Gastrocnemius medialis (tissue), 4 donors: ENCODE measurements at regions not wholly inside any gene's neighbourhood (a gene's known extent, or its start where the extent isn't known, plus 50 kb on each side); places are given as distances from the start of the nearest gene placed in this dataset.

Source experiments
- ATAC-seq, 2 donors: fragments of 150-250 bp; one replicate each; pipeline ENCODE4 v1.9.1; 2016
- DNase-seq, 2 donors: peaks; one replicate each; pipeline ENCODE4 v3.0.0-alpha.2; 2019
- H3K27ac ChIP-seq, 4 donors: fragments of 200-600 bp; sonication (generic); 1 replicate in 1 of 4; 2 replicates in 3 of 4; pipeline ENCODE4 v1.5.1; 2016 to 2018; ENCODE audit warnings: mild to moderate bottlenecking in 2 of 4, moderate library complexity in 1 of 4
- H3K27me3 ChIP-seq, 3 donors: fragments of 200-600 bp; sonication (generic) in 2 of 3; 1 replicate in 1 of 3; 2 replicates in 2 of 3; pipeline versions ENCODE4 v1.5.1 to v1.6.0; 2016 to 2019; ENCODE audit warnings: mild to moderate bottlenecking in 1 of 3, moderate library complexity in 1 of 3
- H3K36me3 ChIP-seq, 2 donors: fragments of 200-600 bp; sonication (generic) in 1 of 2; one replicate each; pipeline ENCODE4 v1.5.1; 2017 to 2018
- H3K4me1 ChIP-seq, 2 donors: fragments of 200-600 bp; sonication (generic) in 1 of 2; one replicate each; pipeline ENCODE4 v1.5.1; 2016 to 2017; ENCODE audit warnings: mild to moderate bottlenecking in 2 of 2
- H3K4me3 ChIP-seq, 4 donors: fragments of 200-600 bp; sonication (generic) in 3 of 4; 1 replicate in 1 of 4; 2 replicates in 3 of 4; pipeline ENCODE4 v1.5.1; 2016 to 2019; ENCODE audit warnings: mild to moderate bottlenecking in 2 of 4
- H3K9me3 ChIP-seq, 3 donors: fragments of 200-600 bp; sonication (generic) in 2 of 3; 1 replicate in 1 of 3; 2 replicates in 2 of 3; pipeline ENCODE4 v1.5.1; 2016 to 2019
- POLR2A ChIP-seq, 2 donors: fragments of 450-650 bp; IDR thresholded peaks; one replicate each; pipeline ENCODE4 v1.6.1; 2017; ENCODE audit warnings: antibody characterized with exemption in 2 of 2, mild to moderate bottlenecking in 2 of 2, moderate library complexity in 2 of 2
- in situ Hi-C, 4 donors: fragments of 200-750 bp; cut with MboI; loops; one replicate each; pipeline versions ENCODE4 v1.15.0 to v1.8.0; 2017; ENCODE audit warnings: low sequenced_read_pairs in 4 of 4
- intact Hi-C: fragments of 100-400 bp; cut with DNase I; formaldehyde crosslinking; loops from one replicate; pipeline ENCODE4 v1.15.1; 2023; ENCODE audit warnings: low total_unique reads
- TF ChIP-seq, protein P1 (sequence below), 5 experiments: fragments of 450-650 bp in 3 of 5; fragments of 200-600 bp in 2 of 5; sonication (generic) in 2 of 5; IDR thresholded peaks in 4 of 5; conservative IDR thresholded peaks in 1 of 5; 1 replicate in 4 of 5; 2 replicates in 1 of 5; pipeline ENCODE4 v1.5.1; 2016 to 2019; ENCODE audit warnings: antibody characterized with exemption in 5 of 5, mild to moderate bottlenecking in 3 of 5, moderate library complexity in 3 of 5

DNA sequence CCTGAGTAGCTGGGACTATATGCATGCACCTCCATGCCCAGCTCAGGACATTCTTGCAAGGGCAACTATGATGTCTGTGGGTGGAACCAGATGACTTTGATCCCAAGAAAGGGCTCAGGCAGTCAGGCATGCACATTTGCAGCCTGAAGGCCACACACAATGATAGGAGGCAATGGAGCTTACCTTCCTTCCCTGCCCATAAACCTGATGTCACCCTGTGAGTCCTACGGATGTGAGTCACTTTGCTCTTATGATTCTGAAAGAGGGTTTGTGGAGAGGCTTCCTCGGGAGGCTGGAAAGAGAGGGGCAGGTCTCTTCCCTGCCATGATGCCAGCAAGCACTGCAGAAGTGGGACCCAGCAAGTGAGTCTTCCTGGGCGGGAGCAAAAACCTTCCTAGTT is 202.4 kb downstream of the LY86 start:
- in situ Hi-C loops (no loop called here), intact Hi-C loops (no loop called here)
- H3K9me3 ChIP-seq = no peaks in the 10 kb centered on the region
- no peaks in the 10 kb centered on the region for H3K27me3 ChIP-seq
- TF ChIP-seq, protein P1, sequence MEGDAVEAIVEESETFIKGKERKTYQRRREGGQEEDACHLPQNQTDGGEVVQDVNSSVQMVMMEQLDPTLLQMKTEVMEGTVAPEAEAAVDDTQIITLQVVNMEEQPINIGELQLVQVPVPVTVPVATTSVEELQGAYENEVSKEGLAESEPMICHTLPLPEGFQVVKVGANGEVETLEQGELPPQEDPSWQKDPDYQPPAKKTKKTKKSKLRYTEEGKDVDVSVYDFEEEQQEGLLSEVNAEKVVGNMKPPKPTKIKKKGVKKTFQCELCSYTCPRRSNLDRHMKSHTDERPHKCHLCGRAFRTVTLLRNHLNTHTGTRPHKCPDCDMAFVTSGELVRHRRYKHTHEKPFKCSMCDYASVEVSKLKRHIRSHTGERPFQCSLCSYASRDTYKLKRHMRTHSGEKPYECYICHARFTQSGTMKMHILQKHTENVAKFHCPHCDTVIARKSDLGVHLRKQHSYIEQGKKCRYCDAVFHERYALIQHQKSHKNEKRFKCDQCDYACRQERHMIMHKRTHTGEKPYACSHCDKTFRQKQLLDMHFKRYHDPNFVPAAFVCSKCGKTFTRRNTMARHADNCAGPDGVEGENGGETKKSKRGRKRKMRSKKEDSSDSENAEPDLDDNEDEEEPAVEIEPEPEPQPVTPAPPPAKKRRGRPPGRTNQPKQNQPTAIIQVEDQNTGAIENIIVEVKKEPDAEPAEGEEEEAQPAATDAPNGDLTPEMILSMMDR (IDR thresholded peaks at IDR 0.05 in 4 of 5, conservative IDR thresholded peaks at IDR 0.05 in 1 of 5) = no peak
- no peak for TF ChIP-seq POLR2A (IDR thresholded peaks at IDR 0.05)
- H3K27ac ChIP-seq = no peak overlapping the region
- ATAC-seq = no peak
- DNase-seq = no peak
- H3K4me1 ChIP-seq = no peaks in the 10 kb centered on the region
- no peak overlapping the region for H3K4me3 ChIP-seq
- no peaks in the 10 kb centered on the region for H3K36me3 ChIP-seq

DNA sequence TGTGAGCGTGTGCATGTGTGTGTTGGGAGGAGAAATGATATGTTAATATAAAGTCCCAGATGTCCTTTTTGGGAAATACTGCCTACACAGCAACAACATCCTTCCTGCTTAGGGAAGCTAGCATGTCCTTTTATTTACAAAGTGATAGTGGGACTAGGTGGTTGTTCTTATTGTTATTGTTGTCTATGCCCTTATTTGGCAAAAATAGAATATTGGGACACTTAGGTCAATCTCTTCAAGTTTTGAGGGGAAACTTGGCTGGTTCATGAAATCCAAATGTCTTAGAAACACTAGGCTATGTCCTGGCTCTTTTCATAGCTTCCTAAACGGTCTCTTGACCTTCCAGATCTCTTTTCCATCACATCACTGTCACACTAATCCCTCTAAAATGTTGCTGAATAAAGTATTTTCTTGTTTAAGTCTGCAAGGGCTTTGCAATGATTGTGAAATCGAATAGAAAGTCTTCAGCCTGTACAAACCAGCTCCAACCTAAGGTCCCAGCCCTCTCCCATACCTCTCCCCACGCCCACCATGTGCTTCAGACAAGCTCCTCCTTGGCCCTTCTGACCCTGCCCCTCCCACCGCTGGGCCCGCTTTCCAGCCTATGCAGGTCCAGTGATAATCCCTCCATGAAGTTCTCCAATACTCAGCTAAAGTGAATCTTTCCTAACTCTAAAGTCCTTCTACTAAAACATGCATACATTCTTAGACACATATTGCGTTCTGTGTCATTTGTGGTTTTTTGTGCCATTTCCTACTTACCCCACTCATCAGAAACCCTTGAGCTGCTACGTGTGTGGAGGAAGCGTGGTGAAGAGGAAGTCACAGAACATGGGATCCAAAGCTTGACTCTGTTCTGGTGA is 205.1 kb downstream of the LY86 start:
- no peak for TF ChIP-seq POLR2A (IDR thresholded peaks at IDR 0.05)
- TF ChIP-seq, protein P1 (IDR thresholded peaks at IDR 0.05 in 4 of 5, conservative IDR thresholded peaks at IDR 0.05 in 1 of 5) = no peak
- DNase-seq = no peak
- no peaks in the 10 kb centered on the region for H3K36me3 ChIP-seq
- H3K9me3 ChIP-seq = no peaks in the 10 kb centered on the region
- H3K4me1 ChIP-seq = no peaks in the 10 kb centered on the region
- ATAC-seq = no peak
- H3K4me3 ChIP-seq = no peak overlapping the region
- no peak overlapping the region for H3K27ac ChIP-seq
- no peaks in the 10 kb centered on the region for H3K27me3 ChIP-seq
- intact Hi-C loops = no loop called here
- in situ Hi-C loops = no loop called here

DNA sequence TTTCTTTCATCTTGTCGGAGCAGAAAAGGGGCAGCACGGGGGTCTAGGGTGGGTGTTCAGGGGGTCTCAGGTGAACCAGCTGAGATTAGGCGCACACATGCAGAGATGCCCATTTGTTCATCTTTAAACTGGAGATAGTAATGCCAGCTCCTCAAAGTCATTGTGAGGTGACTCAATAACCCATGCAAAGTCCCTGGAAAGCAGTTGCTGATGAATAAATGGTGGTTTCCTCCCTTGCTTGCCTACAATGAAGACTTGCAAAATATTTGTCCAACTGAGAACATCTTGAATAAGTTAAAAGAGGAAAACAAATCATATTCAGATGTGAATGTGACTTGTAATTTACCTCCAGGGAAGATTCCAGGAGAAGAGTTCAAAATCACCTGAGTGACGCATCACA is 206.9 kb downstream of the LY86 start:
- Histone ChIP-seq H3K27ac (no peak overlapping the region), H3K4me3 (no peak overlapping the region), H3K9me3 (no peaks in the 10 kb centered on the region), H3K36me3 (no peaks in the 10 kb centered on the region), H3K4me1 (no peaks in the 10 kb centered on the region), H3K27me3 (no peaks in the 10 kb centered on the region)
- TF ChIP-seq POLR2A (IDR thresholded peaks at IDR 0.05) = no peak
- TF ChIP-seq, protein P1 (IDR thresholded peaks at IDR 0.05 in 4 of 5, conservative IDR thresholded peaks at IDR 0.05 in 1 of 5) = no peak
- ATAC-seq = no peak
- no peak for DNase-seq
- in situ Hi-C loops = no loop called here
- intact Hi-C loops = no loop called here

DNA sequence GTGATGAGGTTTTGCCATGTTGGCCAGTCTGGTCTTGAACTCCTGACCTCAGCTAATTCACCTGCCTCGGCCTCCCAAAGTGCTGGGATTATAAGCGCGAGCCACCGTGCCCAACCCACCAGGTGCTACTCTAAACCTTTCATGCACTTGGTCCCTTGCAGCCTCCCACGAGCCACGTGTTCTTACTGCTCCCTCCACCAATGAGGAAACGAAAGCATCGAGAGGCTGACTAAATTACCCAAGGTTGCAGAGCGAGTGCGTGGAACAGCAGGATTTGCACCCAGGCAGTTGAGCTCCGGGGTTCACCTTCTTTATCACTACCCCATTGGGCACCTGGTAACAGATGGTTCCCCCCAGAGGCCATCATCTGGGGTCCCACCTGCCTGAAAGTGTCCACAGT is 208.3 kb downstream of the LY86 start:
- H3K36me3 ChIP-seq = no peaks in the 10 kb centered on the region
- no peak for DNase-seq
- no peak overlapping the region for H3K4me3 ChIP-seq
- ATAC-seq = no peak
- in situ Hi-C loops = no loop called here
- no peaks in the 10 kb centered on the region for H3K4me1 ChIP-seq
- no peak overlapping the region for H3K27ac ChIP-seq
- H3K9me3 ChIP-seq = no peaks in the 10 kb centered on the region
- TF ChIP-seq, protein P1 (IDR thresholded peaks at IDR 0.05 in 4 of 5, conservative IDR thresholded peaks at IDR 0.05 in 1 of 5) = no peak
- TF ChIP-seq POLR2A (IDR thresholded peaks at IDR 0.05) = no peak
- no peaks in the 10 kb centered on the region for H3K27me3 ChIP-seq
- intact Hi-C loops = no loop called here
